Fibroblast of pulmonary artery (primary cell): ENCODE measurements at regions not wholly inside any gene's neighbourhood (a gene's known extent, or its start where the extent isn't known, plus 50 kb on each side); places are given as distances from the start of the nearest gene placed in this dataset.

Source experiments
- DNase-seq: peaks from one replicate; pipeline ENCODE4 v3.0.0-alpha.2; 2010; ENCODE audit warnings: low read depth
- H3K4me3 ChIP-seq: replicated peaks from 2 replicates; pipeline ENCODE4 v1.5.1; 2011; ENCODE audit warnings: low read depth, mild to moderate bottlenecking, control low read depth, low read length, moderate library complexity
- TF ChIP-seq, protein P1 (sequence below): IDR thresholded peaks from 2 replicates; pipeline ENCODE4 v1.5.1; 2011; ENCODE audit warnings: mild to moderate bottlenecking, control low read depth, low read length, inconsistent platforms; ENCODE audit errors: missing control alignments

DNA sequence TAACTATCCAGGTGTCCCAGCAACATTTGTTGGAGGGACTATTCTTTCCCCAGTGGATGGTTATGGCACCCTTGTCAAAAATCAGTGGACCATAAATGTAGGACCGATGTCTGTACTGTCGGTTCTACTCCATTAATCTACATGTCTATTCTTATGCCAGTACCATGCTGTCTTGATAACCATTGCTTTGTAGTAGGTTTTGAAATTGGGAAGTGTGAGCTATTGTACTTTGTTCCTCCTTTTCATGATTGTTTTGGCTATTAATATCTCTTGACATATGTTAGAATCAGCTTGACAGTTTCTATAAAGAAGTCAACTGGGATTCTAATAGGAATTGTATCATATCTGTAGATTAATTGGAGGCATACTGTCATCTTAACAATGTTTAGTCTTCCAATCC, 112.7 kb downstream of the HNRNPD start:
- DNase-seq = no peak
- H3K4me3 ChIP-seq = no peak overlapping the region
- TF ChIP-seq, protein P1, sequence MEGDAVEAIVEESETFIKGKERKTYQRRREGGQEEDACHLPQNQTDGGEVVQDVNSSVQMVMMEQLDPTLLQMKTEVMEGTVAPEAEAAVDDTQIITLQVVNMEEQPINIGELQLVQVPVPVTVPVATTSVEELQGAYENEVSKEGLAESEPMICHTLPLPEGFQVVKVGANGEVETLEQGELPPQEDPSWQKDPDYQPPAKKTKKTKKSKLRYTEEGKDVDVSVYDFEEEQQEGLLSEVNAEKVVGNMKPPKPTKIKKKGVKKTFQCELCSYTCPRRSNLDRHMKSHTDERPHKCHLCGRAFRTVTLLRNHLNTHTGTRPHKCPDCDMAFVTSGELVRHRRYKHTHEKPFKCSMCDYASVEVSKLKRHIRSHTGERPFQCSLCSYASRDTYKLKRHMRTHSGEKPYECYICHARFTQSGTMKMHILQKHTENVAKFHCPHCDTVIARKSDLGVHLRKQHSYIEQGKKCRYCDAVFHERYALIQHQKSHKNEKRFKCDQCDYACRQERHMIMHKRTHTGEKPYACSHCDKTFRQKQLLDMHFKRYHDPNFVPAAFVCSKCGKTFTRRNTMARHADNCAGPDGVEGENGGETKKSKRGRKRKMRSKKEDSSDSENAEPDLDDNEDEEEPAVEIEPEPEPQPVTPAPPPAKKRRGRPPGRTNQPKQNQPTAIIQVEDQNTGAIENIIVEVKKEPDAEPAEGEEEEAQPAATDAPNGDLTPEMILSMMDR = no peak

DNA sequence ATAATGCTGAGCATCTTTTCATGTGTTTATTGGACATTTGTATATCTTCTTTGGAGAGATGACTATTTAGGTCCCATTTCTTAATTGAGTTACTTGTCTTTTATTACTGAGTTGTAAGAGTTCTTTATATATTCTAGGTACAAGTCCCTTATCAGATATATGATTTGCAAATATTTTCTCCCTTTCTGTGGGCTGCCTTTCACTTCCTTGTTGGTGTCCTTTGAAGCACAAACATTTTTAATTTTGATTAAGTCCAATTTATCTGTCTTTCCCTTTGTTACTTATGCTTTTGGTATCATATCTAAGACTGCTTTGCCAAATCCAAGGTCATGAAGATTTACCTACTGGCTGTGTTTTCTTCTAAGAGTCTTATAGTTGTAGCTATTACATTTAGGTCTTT, 113.2 kb downstream of the HNRNPD start:
- H3K4me3 ChIP-seq = no peak overlapping the region
- TF ChIP-seq, protein P1 = no peak
- DNase-seq = no peak

DNA sequence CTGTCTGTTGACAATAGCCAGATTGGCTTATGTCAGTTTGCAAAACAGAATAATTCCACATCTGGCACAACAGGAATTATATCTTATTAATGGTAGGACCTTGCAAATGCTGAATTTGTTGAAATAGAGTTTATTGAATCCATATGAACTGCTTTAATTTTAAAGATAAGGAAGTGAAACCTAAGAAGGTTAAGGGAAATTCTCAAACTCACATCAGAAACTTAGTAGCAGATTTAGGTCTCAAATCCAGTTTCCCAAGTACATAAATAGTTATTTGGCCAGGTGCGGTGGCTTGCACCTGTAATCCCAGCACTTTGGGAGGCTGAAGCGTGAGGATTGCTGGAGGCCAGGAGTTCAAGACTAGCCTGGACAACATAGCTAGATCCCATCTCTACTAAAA, 117.1 kb downstream of the HNRNPD start:
- no peak for DNase-seq
- no peak overlapping the region for H3K4me3 ChIP-seq
- TF ChIP-seq, protein P1 = no peak

DNA sequence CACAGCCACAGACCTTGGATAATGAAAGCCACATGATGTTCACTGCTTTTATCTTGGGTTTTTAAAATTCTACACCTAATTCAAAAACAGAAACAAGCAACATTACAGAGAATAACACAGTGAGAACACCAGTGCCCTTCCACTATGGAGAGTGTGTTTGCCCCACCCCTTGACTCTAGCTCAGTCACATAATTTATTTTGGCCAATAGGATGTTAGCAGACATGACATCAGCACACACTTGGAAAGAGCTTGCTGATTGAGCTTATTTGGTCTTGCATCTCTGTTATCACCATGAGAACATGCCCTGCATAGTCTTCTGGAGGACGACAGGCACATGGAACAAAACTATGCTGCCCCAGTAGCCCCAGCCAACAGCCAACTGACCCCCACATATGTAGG, 118.1 kb downstream of the HNRNPD start:
- no peak for DNase-seq
- TF ChIP-seq, protein P1 = no peak
- no peak overlapping the region for H3K4me3 ChIP-seq

DNA sequence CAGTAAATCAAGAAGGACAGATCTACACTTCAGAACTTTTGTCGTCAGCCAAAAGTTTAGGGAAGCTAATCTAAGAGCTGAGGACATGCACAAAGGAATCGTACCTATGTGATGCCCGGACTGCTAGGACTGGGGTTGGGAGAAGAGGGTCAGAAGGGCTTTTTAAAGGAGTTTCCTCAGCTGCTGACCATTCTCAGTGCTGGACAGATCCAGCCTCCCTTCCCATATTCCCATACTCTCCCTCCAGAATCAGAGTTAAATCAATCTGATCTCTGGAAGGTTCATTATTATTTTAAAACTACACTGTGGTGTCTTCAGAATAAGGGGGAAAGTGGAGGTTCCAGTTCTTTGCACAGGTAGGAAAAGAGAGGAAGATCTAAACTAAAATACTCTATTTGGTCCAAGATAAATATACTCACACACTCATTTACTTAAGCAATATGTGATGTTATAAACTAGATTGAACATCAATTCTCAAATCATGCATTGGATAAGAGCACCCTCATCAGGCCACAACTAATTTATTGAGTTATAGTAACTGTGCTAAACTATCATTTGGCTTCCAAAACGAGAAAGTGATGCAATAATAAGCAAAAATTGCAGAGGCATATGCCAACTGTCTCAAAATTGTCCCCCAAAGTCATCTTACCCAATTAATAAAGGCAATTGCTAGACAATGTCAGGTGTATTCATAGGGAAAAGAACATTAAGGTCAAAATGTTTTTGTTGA, 124.7 kb downstream of the HNRNPD start:
- H3K4me3 ChIP-seq = no peak overlapping the region
- DNase-seq = no peak
- TF ChIP-seq, protein P1 = no peak

DNA sequence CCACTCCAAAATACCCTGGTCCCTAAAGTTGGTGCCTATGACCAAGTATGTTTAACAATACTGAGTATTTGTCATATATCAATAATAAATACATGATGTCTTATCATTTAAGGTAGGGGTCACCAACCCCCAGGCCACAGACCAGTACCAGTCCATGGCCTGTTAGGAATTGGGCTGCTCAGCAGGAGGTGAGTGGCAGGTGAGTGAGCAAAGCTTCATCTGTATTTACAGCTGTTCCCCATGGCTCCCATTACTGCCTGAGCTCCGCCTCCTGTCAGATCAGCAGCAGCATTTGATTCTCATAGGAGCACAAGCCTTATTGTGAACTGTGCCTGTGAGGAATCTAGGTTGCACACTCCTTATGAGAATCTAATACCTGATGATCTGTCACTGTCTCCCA, 126.2 kb downstream of the HNRNPD start:
- no peak for DNase-seq
- TF ChIP-seq, protein P1 = no peak
- H3K4me3 ChIP-seq = no peak overlapping the region

DNA sequence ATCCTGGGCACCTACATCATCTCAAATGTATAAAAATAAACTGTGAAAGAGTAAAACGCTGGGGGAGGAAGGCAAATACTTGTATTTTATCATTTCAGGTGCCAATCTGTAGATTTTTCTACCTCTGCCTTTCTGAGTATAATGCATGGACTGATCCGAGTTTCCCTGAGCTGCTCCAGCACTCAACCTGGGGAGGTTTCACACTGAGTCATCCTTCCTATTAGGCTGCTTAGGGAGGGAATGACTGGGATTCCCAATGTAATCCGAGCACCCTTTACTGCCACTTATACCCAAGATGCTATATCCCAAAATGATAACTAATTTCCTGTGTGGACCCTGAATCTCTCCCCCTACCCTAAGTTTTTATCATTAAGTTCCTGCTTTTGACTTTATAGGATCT, 126.6 kb downstream of the HNRNPD start:
- no peak for DNase-seq
- H3K4me3 ChIP-seq = no peak overlapping the region
- TF ChIP-seq, protein P1 = no peak
